Prostate gland (tissue), 2 donors: ENCODE measurements at regions not wholly inside any gene's neighbourhood (a gene's known extent, or its start where the extent isn't known, plus 50 kb on each side); places are given as distances from the start of the nearest gene placed in this dataset.

ENCODE experiments used
- CTCF ChIP-seq, 4 experiments: fragments of 200-600 bp in 2 of 4; fragments of 450-650 bp in 2 of 4; sonication (generic) in 2 of 4; IDR thresholded peaks; 1 replicate in 3 of 4; 2 replicates in 1 of 4; pipeline ENCODE4 v1.5.1; 2016 to 2019; ENCODE audit warnings: antibody characterized with exemption in 4 of 4, mild to moderate bottlenecking in 2 of 4, moderate library complexity in 2 of 4
- POLR2A ChIP-seq: fragments of 450-650 bp; IDR thresholded peaks from one replicate; pipeline ENCODE4 v1.6.1; 2016; ENCODE audit warnings: antibody characterized with exemption, mild to moderate bottlenecking
- POLR2AphosphoS5 ChIP-seq: sonication (generic); formaldehyde crosslinking; IDR thresholded peaks from one replicate; pipeline ENCODE4 v1.6.1; 2017; ENCODE audit warnings: antibody characterized with exemption

- TF ChIP-seq CTCF (IDR thresholded peaks at IDR 0.05) = no peak
- no peak for TF ChIP-seq POLR2A
- TF ChIP-seq POLR2AphosphoS5 = no peak
Observed at GRCh38 chr16:66065925-66066324, 300.6 kb upstream of the CDH5 start.
